IPS-15b (cell line): ENCODE measurements at regions not wholly inside any gene's neighbourhood (a gene's known extent, or its start where the extent isn't known, plus 50 kb on each side); places are given as distances from the start of the nearest gene placed in this dataset.

Experiments
- H3K27me3 ChIP-seq: one replicate; pipeline ENCODE4 v1.6.1; 2013; ENCODE audit warnings: low read length; ENCODE audit not compliant: control insufficient read depth, insufficient read depth
- H3K36me3 ChIP-seq: one replicate; pipeline ENCODE4 v1.6.1; 2013; ENCODE audit warnings: low read length; ENCODE audit not compliant: control insufficient read depth, insufficient read depth
- H3K4me1 ChIP-seq: one replicate; pipeline ENCODE4 v1.6.1; 2013; ENCODE audit warnings: mild to moderate bottlenecking, low read length; ENCODE audit not compliant: control insufficient read depth, insufficient read depth
- H3K4me3 ChIP-seq: one replicate; pipeline ENCODE4 v1.5.1; 2013; ENCODE audit warnings: low read depth, low read length
- H3K9ac ChIP-seq: one replicate; pipeline ENCODE4 v1.6.1; 2013; ENCODE audit warnings: low read depth, mild to moderate bottlenecking, low read length
- H3K9me3 ChIP-seq: one replicate; pipeline ENCODE4 v1.6.1; 2013; ENCODE audit warnings: mild to moderate bottlenecking, low read length; ENCODE audit not compliant: control insufficient read depth, insufficient read depth

GRCh38 chr18:28691496-28691840 lies 514.5 kb upstream of the CDH2 start:
- no peak overlapping the region for H3K9ac ChIP-seq
- H3K4me3 ChIP-seq = no peak overlapping the region
- no peaks in the 10 kb centered on the region for H3K36me3 ChIP-seq
- H3K4me1 ChIP-seq = peaks cover 19% of the 10 kb centered on the region
- H3K27me3 ChIP-seq = no peaks in the 10 kb centered on the region
- H3K9me3 ChIP-seq = no peaks in the 10 kb centered on the region

GRCh38 chr18:28690836-28691495 lies 514.0 kb upstream of the CDH2 start:
- Histone ChIP-seq H3K36me3 (no peaks in the 10 kb centered on the region), H3K4me3 (no peak overlapping the region), H3K4me1 (peaks cover 19% of the 10 kb centered on the region), H3K27me3 (no peaks in the 10 kb centered on the region), H3K9ac (no peak overlapping the region), H3K9me3 (no peaks in the 10 kb centered on the region)

DNA sequence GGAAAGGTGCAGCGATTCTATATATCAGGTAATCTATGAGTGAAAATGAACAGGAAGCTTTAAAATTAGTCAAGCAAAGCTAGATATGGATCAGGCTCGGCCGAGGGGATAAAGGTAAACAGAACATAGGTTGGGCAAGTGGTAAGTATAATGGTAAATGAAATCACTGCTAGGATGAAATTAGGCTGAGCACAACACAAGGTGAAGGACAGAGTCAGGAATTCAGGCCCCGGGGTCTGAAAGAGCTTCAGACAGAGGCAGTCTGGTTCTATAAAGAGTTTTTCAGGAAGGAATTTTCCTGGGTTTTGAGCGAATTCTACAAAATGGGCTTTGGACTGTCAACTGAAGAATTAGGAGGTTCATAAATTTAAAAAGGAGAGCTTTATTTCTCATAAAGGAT lies 513.2 kb upstream of the CDH2 start:
- Histone ChIP-seq H3K36me3 (no peaks in the 10 kb centered on the region), H3K9me3 (no peaks in the 10 kb centered on the region), H3K4me1 (peaks cover 19% of the 10 kb centered on the region), H3K9ac (no peak overlapping the region), H3K4me3 (no peak overlapping the region), H3K27me3 (no peaks in the 10 kb centered on the region)

GRCh38 chr18:28689588-28689987 lies 512.7 kb upstream of the CDH2 start:
- no peaks in the 10 kb centered on the region for H3K36me3 ChIP-seq
- H3K9ac ChIP-seq = no peak overlapping the region
- peaks cover 23% of the 10 kb centered on the region for H3K4me1 ChIP-seq
- H3K4me3 ChIP-seq = no peak overlapping the region
- no peaks in the 10 kb centered on the region for H3K9me3 ChIP-seq
- no peaks in the 10 kb centered on the region for H3K27me3 ChIP-seq

GRCh38 chr18:28684746-28685355 lies 507.9 kb upstream of the CDH2 start:
- peaks cover 11% of the 10 kb centered on the region for H3K4me1 ChIP-seq
- H3K9ac ChIP-seq = no peak overlapping the region
- no peaks in the 10 kb centered on the region for H3K36me3 ChIP-seq
- no peaks in the 10 kb centered on the region for H3K27me3 ChIP-seq
- H3K4me3 ChIP-seq = no peak overlapping the region
- H3K9me3 ChIP-seq = no peaks in the 10 kb centered on the region

DNA sequence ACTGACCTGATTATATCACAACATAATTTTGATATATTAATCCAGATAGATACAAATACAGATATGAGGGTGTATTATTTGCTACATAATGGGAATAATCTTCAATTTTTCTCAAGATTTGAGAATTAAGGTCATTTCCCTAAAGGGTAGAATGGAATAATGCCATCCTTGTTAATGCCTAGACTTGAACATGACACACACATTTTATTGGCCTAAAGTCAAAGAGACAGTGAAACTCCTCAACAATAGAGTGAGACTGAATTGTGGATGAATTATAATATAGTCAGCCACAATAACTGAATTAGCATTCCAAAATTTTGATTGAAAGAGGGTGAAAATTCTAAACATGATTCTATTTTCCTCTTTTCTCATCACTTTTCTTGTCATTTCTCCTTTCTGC lies 506.0 kb upstream of the CDH2 start:
- H3K9ac ChIP-seq = no peak overlapping the region
- no peaks in the 10 kb centered on the region for H3K27me3 ChIP-seq
- H3K36me3 ChIP-seq = no peaks in the 10 kb centered on the region
- H3K4me1 ChIP-seq = peaks cover 4% of the 10 kb centered on the region
- H3K4me3 ChIP-seq = no peak overlapping the region
- H3K9me3 ChIP-seq = no peaks in the 10 kb centered on the region

- Histone ChIP-seq H3K36me3 (no peaks in the 10 kb centered on the region), H3K27me3 (no peaks in the 10 kb centered on the region), H3K9me3 (no peaks in the 10 kb centered on the region), H3K4me3 (no peak overlapping the region), H3K9ac (no peak overlapping the region), H3K4me1 (no peaks in the 10 kb centered on the region)
Measured at GRCh38 chr18:28669165-28669564, 492.2 kb upstream of the CDH2 start.

- Histone ChIP-seq H3K4me1 (no peaks in the 10 kb centered on the region), H3K27me3 (no peaks in the 10 kb centered on the region), H3K36me3 (no peaks in the 10 kb centered on the region), H3K9me3 (no peaks in the 10 kb centered on the region), H3K9ac (no peak overlapping the region), H3K4me3 (no peak overlapping the region)
Measured at GRCh38 chr18:28666216-28666615, 489.3 kb upstream of the CDH2 start.

GRCh38 chr18:28657961-28658360 lies 481.0 kb upstream of the CDH2 start:
- no peak overlapping the region for H3K4me3 ChIP-seq
- H3K9ac ChIP-seq = no peak overlapping the region
- no peaks in the 10 kb centered on the region for H3K36me3 ChIP-seq
- no peaks in the 10 kb centered on the region for H3K4me1 ChIP-seq
- no peaks in the 10 kb centered on the region for H3K27me3 ChIP-seq
- H3K9me3 ChIP-seq = no peaks in the 10 kb centered on the region

DNA sequence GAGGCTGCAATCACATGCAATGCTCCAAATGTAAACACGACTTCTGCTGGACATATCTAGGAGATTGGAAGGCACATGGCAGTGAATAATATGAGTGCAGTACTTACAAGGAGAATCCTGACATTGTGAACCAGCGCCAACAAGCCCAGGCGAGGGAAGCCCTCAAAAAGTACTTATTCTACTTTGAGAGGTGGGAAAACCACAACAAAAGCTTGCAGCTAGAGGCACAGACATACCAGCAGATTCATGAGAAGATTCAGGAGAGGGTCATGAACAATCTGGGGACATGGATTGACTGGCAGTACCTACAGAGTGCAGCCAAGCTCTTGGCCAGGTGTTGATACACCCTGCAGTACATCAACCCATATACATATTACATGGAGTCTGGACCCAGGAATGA lies 475.7 kb upstream of the CDH2 start:
- Histone ChIP-seq H3K27me3 (no peaks in the 10 kb centered on the region), H3K9ac (no peak overlapping the region), H3K4me1 (no peaks in the 10 kb centered on the region), H3K4me3 (no peak overlapping the region), H3K9me3 (no peaks in the 10 kb centered on the region), H3K36me3 (no peaks in the 10 kb centered on the region)

GRCh38 chr18:28651298-28651697 lies 474.4 kb upstream of the CDH2 start:
- Histone ChIP-seq H3K9me3 (no peaks in the 10 kb centered on the region), H3K9ac (no peak overlapping the region), H3K4me1 (no peaks in the 10 kb centered on the region), H3K27me3 (no peaks in the 10 kb centered on the region), H3K4me3 (no peak overlapping the region), H3K36me3 (no peaks in the 10 kb centered on the region)

DNA sequence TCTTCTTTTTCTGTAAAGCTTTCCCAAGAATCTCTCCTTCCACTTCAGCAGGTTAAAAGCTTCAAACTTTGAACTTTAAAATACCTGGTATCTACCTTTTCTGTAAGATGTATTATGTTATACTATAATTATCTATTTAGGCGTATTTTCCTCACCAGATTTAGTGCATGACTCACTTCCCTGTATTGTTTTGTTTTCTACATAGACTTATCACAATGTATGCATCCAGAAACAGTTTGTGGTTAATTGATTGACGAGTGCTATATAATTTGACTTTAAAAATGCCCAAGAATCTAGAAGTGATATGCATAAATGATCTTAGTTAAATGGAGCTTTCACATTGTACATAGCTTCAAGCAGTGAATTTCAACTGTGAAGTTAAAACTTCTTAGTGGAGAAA lies 473.9 kb upstream of the CDH2 start:
- Histone ChIP-seq H3K4me3 (no peak overlapping the region), H3K9ac (no peak overlapping the region), H3K36me3 (no peaks in the 10 kb centered on the region), H3K4me1 (no peaks in the 10 kb centered on the region), H3K27me3 (no peaks in the 10 kb centered on the region), H3K9me3 (no peaks in the 10 kb centered on the region)
